ENCODE measurements at regions not wholly inside any gene's neighbourhood (a gene's known extent, or its start where the extent isn't known, plus 50 kb on each side); places are given as distances from the start of the nearest gene placed in this dataset.
A peak's percentile ranks its signal among the peaks of the same experiment; 100 is the strongest.

- no peaks in the 10 kb centered on the region for H3K4me1 Mint-ChIP-seq (ENCODE audit: low read depth, unreplicated experiment)
- H3K9me3 ChIP-seq (ENCODE audit: insufficient read depth, low read depth, low read length), result peaks cover 4% of the 10 kb centered on the region
- H3K4me3 Mint-ChIP-seq (ENCODE audit: unreplicated experiment), result no peak overlapping the region
- H3K79me2 ChIP-seq (ENCODE audit: insufficient read depth, low read length), result no peaks in the 10 kb centered on the region
- H4K20me1 ChIP-seq (ENCODE audit: insufficient read depth, low read length), result no peaks in the 10 kb centered on the region
- no peak overlapping the region for H3K9ac ChIP-seq (ENCODE audit: low read length)
- no peak overlapping the region for H3K4me3 ChIP-seq (ENCODE audit: insufficient read depth, low read depth, low read length)
- no peak overlapping the region for H3K27ac ChIP-seq (ENCODE audit: low read depth, low read length)
- DNase-seq (ENCODE audit: low read depth) (no peak), FAIRE-seq (no peak)
- H3K4me2 ChIP-seq (ENCODE audit: low read length), result no peak overlapping the region
- no peak overlapping the region for H2AFZ ChIP-seq (ENCODE audit: low read depth, low read length)
- H3K27ac Mint-ChIP-seq (ENCODE audit: unreplicated experiment), result peak overlapping the region; percentile 10
- H3K36me3 Mint-ChIP-seq (ENCODE audit: low read depth, unreplicated experiment), result no peaks in the 10 kb centered on the region
- H3K27me3 ChIP-seq (ENCODE audit: insufficient read depth, low read length), result no peaks in the 10 kb centered on the region
- peaks cover 7% of the 10 kb centered on the region for H3K27me3 Mint-ChIP-seq (ENCODE audit: low read depth, unreplicated experiment)
- H3K9me3 Mint-ChIP-seq (ENCODE audit: unreplicated experiment), result peaks cover 12% of the 10 kb centered on the region
- no peaks in the 10 kb centered on the region for H3K4me1 ChIP-seq (ENCODE audit: insufficient read depth, low read length)
- H3K36me3 ChIP-seq (ENCODE audit: insufficient read depth, low read length), result no peaks in the 10 kb centered on the region
- TF ChIP-seq EZH2 (IDR thresholded peaks at IDR 0.05; ENCODE audit: insufficient read depth, low read length) (no peak), CTCF (IDR thresholded peaks at IDR 0.05; ENCODE audit: insufficient read depth, low read depth, low read length) (no peak)
Observed at GRCh38 chr1:4127592-4128140, 227.6 kb upstream of the C1orf174 start.

GRCh38 chr1:4128616-4129015 is 228.5 kb upstream of the C1orf174 start:
- Mint-ChIP-seq H3K4me3 (ENCODE audit: unreplicated experiment) (no peak overlapping the region), H3K9me3 (ENCODE audit: unreplicated experiment) (peaks cover 12% of the 10 kb centered on the region), H3K4me1 (ENCODE audit: low read depth, unreplicated experiment) (no peaks in the 10 kb centered on the region), H3K27ac (ENCODE audit: unreplicated experiment) (no peak overlapping the region), H3K27me3 (ENCODE audit: low read depth, unreplicated experiment) (peaks cover 4% of the 10 kb centered on the region), H3K36me3 (ENCODE audit: low read depth, unreplicated experiment) (no peaks in the 10 kb centered on the region)
- no peak for DNase-seq (ENCODE audit: low read depth)
- FAIRE-seq, result no peak
- H3K79me2 ChIP-seq (ENCODE audit: insufficient read depth, low read length), result no peaks in the 10 kb centered on the region
- TF ChIP-seq CTCF (IDR thresholded peaks at IDR 0.05; ENCODE audit: insufficient read depth, low read depth, low read length) (no peak), EZH2 (IDR thresholded peaks at IDR 0.05; ENCODE audit: insufficient read depth, low read length) (no peak)
- no peaks in the 10 kb centered on the region for H3K4me1 ChIP-seq (ENCODE audit: insufficient read depth, low read length)
- H4K20me1 ChIP-seq (ENCODE audit: insufficient read depth, low read length), result no peaks in the 10 kb centered on the region
- no peak overlapping the region for H3K9ac ChIP-seq (ENCODE audit: low read length)
- H3K27me3 ChIP-seq (ENCODE audit: insufficient read depth, low read length), result no peaks in the 10 kb centered on the region
- H2AFZ ChIP-seq (ENCODE audit: low read depth, low read length), result no peak overlapping the region
- no peak overlapping the region for H3K27ac ChIP-seq (ENCODE audit: low read depth, low read length)
- H3K4me3 ChIP-seq (ENCODE audit: insufficient read depth, low read depth, low read length), result no peak overlapping the region
- peaks cover 4% of the 10 kb centered on the region for H3K9me3 ChIP-seq (ENCODE audit: insufficient read depth, low read depth, low read length)
- no peak overlapping the region for H3K4me2 ChIP-seq (ENCODE audit: low read length)
- H3K36me3 ChIP-seq (ENCODE audit: insufficient read depth, low read length), result no peaks in the 10 kb centered on the region

GRCh38 chr1:4129693-4130092 is 229.6 kb upstream of the C1orf174 start:
- Mint-ChIP-seq H3K27me3 (ENCODE audit: low read depth, unreplicated experiment) (peaks cover 2% of the 10 kb centered on the region), H3K4me3 (ENCODE audit: unreplicated experiment) (no peak overlapping the region), H3K36me3 (ENCODE audit: low read depth, unreplicated experiment) (no peaks in the 10 kb centered on the region), H3K27ac (ENCODE audit: unreplicated experiment) (no peak overlapping the region), H3K9me3 (ENCODE audit: unreplicated experiment) (peaks cover 12% of the 10 kb centered on the region), H3K4me1 (ENCODE audit: low read depth, unreplicated experiment) (no peaks in the 10 kb centered on the region)
- Histone ChIP-seq H2AFZ (ENCODE audit: low read depth, low read length) (no peak overlapping the region), H4K20me1 (ENCODE audit: insufficient read depth, low read length) (no peaks in the 10 kb centered on the region), H3K27me3 (ENCODE audit: insufficient read depth, low read length) (no peaks in the 10 kb centered on the region), H3K4me2 (ENCODE audit: low read length) (no peak overlapping the region), H3K4me3 (ENCODE audit: insufficient read depth, low read depth, low read length) (no peak overlapping the region), H3K9ac (ENCODE audit: low read length) (no peak overlapping the region), H3K27ac (ENCODE audit: low read depth, low read length) (no peak overlapping the region), H3K9me3 (ENCODE audit: insufficient read depth, low read depth, low read length) (peaks cover 4% of the 10 kb centered on the region), H3K36me3 (ENCODE audit: insufficient read depth, low read length) (no peaks in the 10 kb centered on the region), H3K79me2 (ENCODE audit: insufficient read depth, low read length) (no peaks in the 10 kb centered on the region), H3K4me1 (ENCODE audit: insufficient read depth, low read length) (no peaks in the 10 kb centered on the region)
- FAIRE-seq (no peak), DNase-seq (ENCODE audit: low read depth) (no peak)
- no peak for TF ChIP-seq EZH2 (IDR thresholded peaks at IDR 0.05; ENCODE audit: insufficient read depth, low read length)
- TF ChIP-seq CTCF (IDR thresholded peaks at IDR 0.05; ENCODE audit: insufficient read depth, low read depth, low read length), result no peak
